ENCODE measurements at regions not wholly inside any gene's neighbourhood (a gene's known extent, or its start where the extent isn't known, plus 50 kb on each side); places are given as distances from the start of the nearest gene placed in this dataset.

- ATAC-seq (ENCODE audit: insufficient read depth, low FRiP score) (no peak), DNase-seq (no peak)
- TF ChIP-seq CTCF (IDR thresholded peaks at IDR 0.05; ENCODE audit: control extremely low read depth, extremely low read depth): no peak
- H3K9me3 ChIP-seq (ENCODE audit: control insufficient read depth in 4 of 4, insufficient read depth in 3 of 4, low read length in 3 of 4): peaks cover 0 to 7% (median 0%) of the 10 kb centered on the region in 4 donors
- no peaks in the 10 kb centered on the region for H3K4me1 ChIP-seq (ENCODE audit: control insufficient read depth in 5 of 5, insufficient read depth in 5 of 5, low read length in 5 of 5)
- 47 to 73% methylated on average over 1 of the region's 1 CpG for WGBS, 2 donors
- no peak overlapping the region for H3K4me3 ChIP-seq
- no peaks in the 10 kb centered on the region for H3K27me3 ChIP-seq (ENCODE audit: control insufficient read depth in 3 of 3, insufficient read depth in 3 of 3, low read length in 2 of 3)
- no peak overlapping the region for H3K27ac ChIP-seq (ENCODE audit: low read depth in 1 of 2, low read length in 1 of 2)
- no peaks in the 10 kb centered on the region for H3K36me3 ChIP-seq (ENCODE audit: control insufficient read depth in 4 of 4, insufficient read depth in 4 of 4, low read length in 4 of 4)
- H3K9ac ChIP-seq (ENCODE audit: insufficient read depth in 1 of 2, low read length in 2 of 2): no peak overlapping the region
Measured at GRCh38 chr5:12322042-12322441, 417.8 kb upstream of the CTNND2 start.

DNA sequence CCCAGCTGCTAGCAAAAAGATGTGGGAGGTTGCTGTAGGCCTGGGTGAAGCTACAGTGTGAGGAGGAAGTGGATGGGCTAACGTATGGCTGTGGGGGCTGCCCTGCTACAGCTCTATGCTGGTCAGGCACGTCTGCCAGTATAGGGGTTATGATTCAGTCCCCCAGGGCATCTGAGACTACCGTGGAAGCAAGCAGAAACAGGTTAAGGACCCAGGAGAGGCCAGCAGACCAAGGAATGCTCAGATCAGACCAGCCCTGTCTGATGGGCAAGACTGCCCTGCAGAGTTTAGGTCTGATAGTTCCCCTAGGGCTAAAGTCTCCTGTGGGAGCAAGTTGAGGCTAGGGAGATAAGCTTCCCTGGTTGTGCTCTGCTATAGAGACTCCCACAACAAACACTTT is 416.1 kb upstream of the CTNND2 start:
- H3K9ac ChIP-seq (ENCODE audit: insufficient read depth in 1 of 2, low read length in 2 of 2): no peak overlapping the region
- H3K36me3 ChIP-seq (ENCODE audit: control insufficient read depth in 4 of 4, insufficient read depth in 4 of 4, low read length in 4 of 4): no peaks in the 10 kb centered on the region

GRCh38 chr5:12316812-12317211 is 412.6 kb upstream of the CTNND2 start:
- WGBS, 2 donors: 39 to 40% methylated on average over 1 of the region's 1 CpG
- ATAC-seq (ENCODE audit: insufficient read depth, low FRiP score) (no peak), DNase-seq (no peak)
- peaks cover 0 to 5% (median 0%) of the 10 kb centered on the region in 4 donors for H3K9me3 ChIP-seq (ENCODE audit: control insufficient read depth in 4 of 4, insufficient read depth in 3 of 4, low read length in 3 of 4)
- no peak overlapping the region for H3K9ac ChIP-seq (ENCODE audit: insufficient read depth in 1 of 2, low read length in 2 of 2)
- no peaks in the 10 kb centered on the region for H3K4me1 ChIP-seq (ENCODE audit: control insufficient read depth in 5 of 5, insufficient read depth in 5 of 5, low read length in 5 of 5)
- no peak overlapping the region for H3K4me3 ChIP-seq
- no peak overlapping the region for H3K27ac ChIP-seq (ENCODE audit: low read depth in 1 of 2, low read length in 1 of 2)
- no peaks in the 10 kb centered on the region for H3K27me3 ChIP-seq (ENCODE audit: control insufficient read depth in 3 of 3, insufficient read depth in 3 of 3, low read length in 2 of 3)
- no peak for TF ChIP-seq CTCF (IDR thresholded peaks at IDR 0.05; ENCODE audit: control extremely low read depth, extremely low read depth)
- no peaks in the 10 kb centered on the region for H3K36me3 ChIP-seq (ENCODE audit: control insufficient read depth in 4 of 4, insufficient read depth in 4 of 4, low read length in 4 of 4)

More for the DNA sequence above, 416.1 kb upstream of the CTNND2 start:
- H3K4me1 ChIP-seq (ENCODE audit: control insufficient read depth in 5 of 5, insufficient read depth in 5 of 5, low read length in 5 of 5): no peaks in the 10 kb centered on the region
- H3K27me3 ChIP-seq (ENCODE audit: control insufficient read depth in 3 of 3, insufficient read depth in 3 of 3, low read length in 2 of 3): no peaks in the 10 kb centered on the region
- no peak overlapping the region for H3K4me3 ChIP-seq
- 61 to 77% methylated on average over 3 of the region's 3 CpGs for WGBS, 2 donors
- no peak overlapping the region for H3K27ac ChIP-seq (ENCODE audit: low read depth in 1 of 2, low read length in 1 of 2)
- ATAC-seq (ENCODE audit: insufficient read depth, low FRiP score): no peak
- H3K9me3 ChIP-seq (ENCODE audit: control insufficient read depth in 4 of 4, insufficient read depth in 3 of 4, low read length in 3 of 4): peaks cover 0 to 7% (median 0%) of the 10 kb centered on the region in 4 donors
- no peak for DNase-seq
- TF ChIP-seq CTCF (IDR thresholded peaks at IDR 0.05; ENCODE audit: control extremely low read depth, extremely low read depth): no peak

GRCh38 chr5:12315461-12315860 is 411.2 kb upstream of the CTNND2 start:
- no peaks in the 10 kb centered on the region for H3K4me1 ChIP-seq (ENCODE audit: control insufficient read depth in 5 of 5, insufficient read depth in 5 of 5, low read length in 5 of 5)
- H3K27ac ChIP-seq (ENCODE audit: low read depth in 1 of 2, low read length in 1 of 2): no peak overlapping the region
- no peak for TF ChIP-seq CTCF (IDR thresholded peaks at IDR 0.05; ENCODE audit: control extremely low read depth, extremely low read depth)
- H3K36me3 ChIP-seq (ENCODE audit: control insufficient read depth in 4 of 4, insufficient read depth in 4 of 4, low read length in 4 of 4): no peaks in the 10 kb centered on the region
- ATAC-seq (ENCODE audit: insufficient read depth, low FRiP score) (no peak), DNase-seq (no peak)
- WGBS, 2 donors: 38 to 70% methylated on average over 1 of the region's 1 CpG
- no peak overlapping the region for H3K4me3 ChIP-seq
- peaks cover 0 to 2% (median 0%) of the 10 kb centered on the region in 4 donors for H3K9me3 ChIP-seq (ENCODE audit: control insufficient read depth in 4 of 4, insufficient read depth in 3 of 4, low read length in 3 of 4)
- no peak overlapping the region for H3K9ac ChIP-seq (ENCODE audit: insufficient read depth in 1 of 2, low read length in 2 of 2)
- no peaks in the 10 kb centered on the region for H3K27me3 ChIP-seq (ENCODE audit: control insufficient read depth in 3 of 3, insufficient read depth in 3 of 3, low read length in 2 of 3)

Measured in lung (tissue), 11 donors.